Activated CD8-positive, alpha-beta memory T cell treated with anti-CD3 and anti-CD28 coated beads for 24 hours (primary cell): ENCODE measurements at regions not wholly inside any gene's neighbourhood (a gene's known extent, or its start where the extent isn't known, plus 50 kb on each side); places are given as distances from the start of the nearest gene placed in this dataset.

Experiments used
- DNase-seq: peaks from one replicate; pipeline ENCODE4 v3.0.0-alpha.2; 2020

DNA sequence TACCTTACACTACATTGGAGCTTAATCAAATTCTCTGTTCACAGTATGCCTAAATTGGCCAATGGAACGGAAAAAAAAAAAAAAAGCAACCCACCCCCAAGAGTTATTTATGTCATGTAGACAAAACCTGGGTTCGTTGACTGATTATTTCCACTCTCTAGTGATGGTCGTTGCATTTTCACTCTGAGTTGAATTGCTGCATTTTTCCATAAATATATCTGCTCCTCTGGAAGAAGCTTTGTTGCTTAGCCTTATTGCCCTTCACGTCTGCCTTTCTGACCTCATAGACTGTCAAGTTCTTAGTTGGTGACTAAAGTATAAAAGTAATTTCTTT, 90.2 kb upstream of the RUNX1 start:
- no peak for DNase-seq

DNA sequence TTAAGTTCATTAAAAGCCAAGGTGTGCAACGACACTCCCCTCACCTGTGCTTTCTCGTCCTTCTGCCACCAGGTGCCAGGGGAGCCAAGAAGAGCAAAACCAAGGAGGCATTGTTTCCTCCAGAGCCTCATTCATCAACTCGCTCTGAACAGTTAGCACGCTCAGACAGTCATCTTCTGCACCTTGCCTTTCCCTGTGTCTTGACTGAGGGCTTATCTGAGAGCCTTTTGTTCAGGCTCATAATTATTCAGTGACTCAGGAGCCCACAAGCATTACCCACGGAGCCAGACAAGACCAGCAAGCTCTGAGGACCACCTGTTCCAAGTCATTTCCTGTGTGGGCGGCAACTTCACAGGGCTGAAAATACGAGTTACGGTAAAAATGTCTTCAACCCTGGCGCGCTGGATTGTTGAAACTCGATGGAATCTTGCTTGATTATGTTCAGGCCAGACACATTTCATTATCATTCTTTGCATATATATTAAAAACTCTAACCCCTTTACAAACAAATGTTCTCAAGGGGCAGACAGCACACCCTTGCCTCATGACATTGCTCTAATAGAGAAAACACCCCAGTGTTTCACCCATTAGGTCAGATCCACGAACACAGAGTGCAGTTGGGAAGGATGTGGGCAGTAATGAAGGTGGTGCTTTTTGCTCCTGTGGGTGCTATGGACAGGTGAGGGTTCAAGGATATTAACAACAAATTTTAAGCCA, 89.7 kb upstream of the RUNX1 start:
- peak; percentile 81 for DNase-seq

DNA sequence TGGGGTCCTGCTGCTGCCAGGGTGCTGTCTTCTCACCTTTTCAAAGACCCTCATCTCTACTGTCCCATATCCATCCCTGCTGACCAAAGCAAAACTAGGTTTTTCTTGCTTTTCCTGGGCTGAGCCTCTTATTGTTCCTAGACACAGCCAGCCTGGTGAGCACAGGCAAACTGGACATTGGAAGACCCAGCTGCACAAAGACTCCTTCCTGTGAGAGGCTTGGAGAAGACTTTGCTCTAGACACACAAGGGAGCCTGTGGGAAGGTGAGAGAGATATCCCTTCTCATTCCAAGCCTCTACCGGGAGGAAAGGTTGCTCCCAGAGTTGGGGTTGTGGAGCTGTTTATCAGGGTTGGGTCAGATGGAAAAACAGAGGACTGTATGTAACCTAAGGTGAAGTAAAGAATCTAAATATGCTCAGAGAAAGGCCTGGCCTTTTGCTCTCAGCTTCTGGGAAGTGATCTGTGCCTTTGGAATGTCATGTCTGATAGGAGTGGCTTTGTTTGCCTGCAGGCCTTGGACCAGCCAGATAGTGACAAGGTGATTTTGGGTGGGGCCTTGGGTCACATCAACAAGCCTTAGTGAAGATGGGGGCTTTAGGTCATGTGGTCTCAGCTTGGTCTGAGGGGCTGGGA, 87.6 kb upstream of the RUNX1 start:
- no peak for DNase-seq

DNA sequence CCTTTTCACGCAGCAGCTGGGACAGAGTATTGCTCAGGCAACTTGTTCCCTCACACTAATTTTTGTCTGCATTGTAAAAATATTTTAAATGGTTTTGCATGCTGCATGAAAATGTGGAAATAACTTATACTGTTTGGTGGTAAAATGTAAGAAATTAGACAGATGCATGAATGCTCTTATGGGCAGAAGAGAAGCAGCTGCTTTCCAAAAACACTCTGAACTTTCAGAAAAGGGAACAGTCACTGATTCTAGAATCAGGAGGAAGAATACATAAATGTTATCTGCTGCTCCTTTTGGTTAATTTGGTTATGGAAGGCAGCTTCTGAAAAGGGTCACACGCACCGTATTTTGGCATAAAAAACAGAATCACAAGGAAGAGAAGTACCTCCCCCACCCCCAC, 87.0 kb upstream of the RUNX1 start:
- no peak for DNase-seq

DNA sequence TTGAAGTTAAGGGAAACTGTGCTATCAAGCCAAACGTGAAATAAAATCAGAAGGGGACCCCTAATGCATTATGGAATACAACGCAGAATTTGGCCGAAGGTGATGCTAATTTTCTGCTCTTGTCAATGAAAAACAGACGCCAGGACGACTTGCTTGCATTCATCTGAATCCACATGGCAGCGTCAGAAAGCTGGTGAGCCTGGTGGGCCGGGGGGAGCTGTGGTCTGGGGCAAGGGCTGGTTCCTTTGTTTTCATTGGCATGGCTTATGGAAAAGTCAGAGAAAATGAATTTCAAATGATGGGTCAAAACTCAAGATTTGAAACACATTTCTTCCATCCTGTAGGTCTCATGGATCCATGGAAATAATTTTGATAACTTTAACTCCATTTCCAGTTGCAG, 86.4 kb upstream of the RUNX1 start:
- DNase-seq: no peak

DNA sequence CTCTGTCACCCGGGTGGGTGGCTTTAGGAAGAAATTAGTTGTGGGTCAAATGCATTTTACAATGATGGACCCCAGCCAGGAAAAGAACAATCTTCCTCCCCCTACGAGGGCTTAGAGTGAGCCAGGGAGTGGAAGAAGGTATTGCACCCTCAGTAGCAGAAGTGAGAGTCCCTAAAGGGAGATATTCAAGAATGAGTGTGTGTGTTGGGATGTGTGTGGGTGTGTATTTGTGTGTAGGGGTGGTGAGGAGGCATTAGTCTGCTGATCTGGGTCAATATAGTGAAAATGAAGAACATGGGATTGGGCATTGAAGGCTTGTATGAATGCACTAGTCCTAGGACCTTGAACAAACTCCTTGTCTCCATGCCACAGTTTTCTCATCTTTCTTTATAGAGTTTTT, 85.2 kb upstream of the RUNX1 start:
- no peak for DNase-seq

DNA sequence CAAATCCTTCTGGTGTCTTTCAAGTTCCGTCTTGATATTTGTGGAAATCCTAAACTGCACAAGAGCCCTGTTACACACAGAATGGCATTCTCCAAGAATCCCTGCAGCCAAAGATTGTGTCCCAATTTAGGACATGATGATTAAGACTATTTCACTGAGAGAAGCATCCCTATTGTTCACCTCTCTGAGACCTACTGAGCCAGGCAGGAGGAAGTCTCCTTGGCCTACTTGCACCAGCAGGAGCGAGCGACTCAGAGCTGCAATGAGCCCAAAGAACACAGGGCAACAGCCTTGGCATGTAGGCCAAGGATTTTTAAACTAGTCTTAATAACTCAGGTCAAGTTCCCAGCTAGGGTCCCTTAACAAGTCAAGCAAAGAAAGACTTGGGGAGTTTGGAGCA, 79.4 kb upstream of the RUNX1 start:
- DNase-seq: no peak

DNA sequence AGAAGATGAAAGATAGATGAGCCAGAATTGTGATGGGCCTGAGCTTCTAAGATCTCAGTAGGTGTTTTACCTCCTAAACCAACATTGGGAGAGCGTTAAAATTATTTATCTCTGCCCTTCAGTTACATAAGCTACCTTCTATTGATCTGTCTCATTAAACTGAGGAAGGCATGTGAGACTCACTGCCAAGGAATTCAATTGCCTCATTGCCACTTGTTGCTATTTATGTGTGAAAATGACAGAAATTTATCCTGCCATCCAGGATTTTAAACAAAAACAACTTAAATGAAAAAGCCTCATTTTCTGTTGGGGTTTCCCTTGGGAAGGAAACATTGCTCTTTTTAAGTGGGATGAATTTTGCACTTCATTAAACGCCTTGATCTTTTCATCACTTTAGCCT, 78.7 kb upstream of the RUNX1 start:
- DNase-seq: no peak

DNA sequence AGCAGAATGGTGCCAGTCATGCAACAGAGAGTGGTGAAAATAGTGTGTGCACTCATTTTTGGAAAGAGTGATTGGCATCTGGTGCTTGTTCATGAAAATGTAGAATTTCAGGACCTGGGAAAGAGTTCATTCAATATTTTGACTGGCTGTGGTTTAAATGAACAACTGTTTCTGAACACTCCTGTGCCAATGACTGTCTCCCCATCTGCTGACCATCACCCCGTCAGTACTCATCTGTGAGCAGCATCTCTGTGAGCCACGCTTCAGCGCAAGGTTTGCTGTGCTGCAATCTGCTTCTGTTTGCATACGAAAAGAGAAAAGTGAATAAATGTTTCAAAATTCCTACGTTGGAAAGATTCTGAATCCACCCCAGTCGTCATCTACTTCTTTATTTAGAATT, 77.9 kb upstream of the RUNX1 start:
- no peak for DNase-seq

DNA sequence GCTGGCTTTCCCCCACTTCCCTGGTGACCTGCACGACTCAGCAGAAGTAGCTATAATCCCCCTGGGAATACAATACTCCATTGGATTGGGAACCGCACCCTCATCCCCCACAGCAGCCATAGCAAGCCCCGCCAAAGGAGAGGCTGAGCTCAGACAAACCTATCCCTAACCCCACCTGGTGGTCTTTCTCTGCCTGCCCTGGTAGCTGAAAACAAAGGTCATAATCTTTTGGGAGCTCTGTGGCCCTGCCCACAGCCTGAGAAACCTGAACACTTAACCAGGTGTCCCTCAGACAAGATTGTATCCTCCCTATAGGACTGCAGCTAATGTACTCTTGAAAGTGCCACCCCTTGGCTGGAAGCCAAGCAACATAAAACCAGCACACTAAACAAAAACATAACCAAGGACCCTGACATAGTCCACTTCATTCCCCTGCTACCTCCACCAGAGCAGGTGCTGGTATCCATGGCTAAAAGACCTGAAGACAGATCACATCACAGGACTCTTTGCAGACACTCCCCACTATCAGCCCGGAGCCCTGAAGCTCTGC, 71.6 kb upstream of the RUNX1 start:
- no peak for DNase-seq

DNA sequence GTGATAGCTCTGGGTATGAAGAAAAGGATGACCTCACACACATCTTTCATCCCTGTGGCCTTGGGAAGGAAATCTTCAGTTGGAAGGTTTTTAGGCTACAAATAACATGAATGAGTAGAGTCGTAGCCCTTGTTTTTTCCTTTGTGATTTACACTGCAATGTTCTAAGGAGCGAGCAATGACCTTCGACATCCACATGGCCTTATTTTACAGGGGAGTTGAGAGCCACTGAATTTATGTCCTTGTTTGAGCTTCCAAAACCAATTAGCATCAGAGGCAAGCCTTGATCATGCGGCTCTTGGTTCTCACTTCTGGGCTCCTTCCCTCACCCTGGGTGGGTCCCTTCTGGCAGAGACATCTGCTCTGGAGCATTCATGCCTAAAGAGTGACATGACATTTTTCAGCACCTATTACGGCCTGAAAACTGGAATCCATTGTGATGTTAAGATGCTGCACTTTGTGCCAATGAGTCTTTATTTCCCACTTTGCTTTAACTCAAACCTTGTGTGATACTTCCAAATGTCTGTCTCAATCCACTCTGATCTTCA, 70.5 kb upstream of the RUNX1 start:
- DNase-seq: no peak

DNA sequence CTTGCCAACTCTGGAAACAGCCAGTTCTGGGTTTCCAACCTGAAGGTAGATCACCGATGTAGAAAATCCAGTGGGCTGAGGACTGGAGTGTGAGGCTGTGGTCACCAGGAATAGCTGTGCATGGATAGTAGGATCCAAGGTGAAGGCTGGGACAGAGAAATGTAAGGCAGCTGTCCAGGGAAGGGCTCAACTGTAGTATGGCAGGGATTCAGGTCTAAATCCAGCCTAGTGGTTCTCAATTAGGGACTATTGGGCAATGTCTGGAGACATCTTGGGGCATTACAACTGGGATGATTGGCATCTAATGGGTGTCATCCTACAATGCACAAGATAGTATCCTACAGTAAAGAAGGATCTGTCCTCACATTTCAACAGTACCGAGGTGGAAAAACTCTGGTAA, 67.7 kb upstream of the RUNX1 start:
- no peak for DNase-seq

DNA sequence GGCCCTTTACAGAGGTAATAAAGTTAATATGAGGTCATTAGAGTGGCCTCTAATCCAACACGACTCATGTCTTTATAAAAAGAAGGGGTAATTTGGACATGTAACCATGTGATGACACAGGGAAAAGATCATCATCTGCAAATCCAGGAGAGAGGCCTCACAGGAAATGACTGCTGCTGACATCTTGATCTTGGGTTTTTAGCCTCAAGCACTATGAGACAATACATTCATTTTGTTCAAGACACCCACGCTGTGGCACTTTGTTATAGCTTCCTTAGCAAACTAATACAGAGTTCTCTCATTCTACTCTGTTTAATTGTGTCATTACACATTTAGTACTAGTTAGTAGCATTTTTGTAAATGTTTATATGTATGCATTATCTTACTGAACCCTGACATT, 64.0 kb upstream of the RUNX1 start:
- DNase-seq: no peak

DNA sequence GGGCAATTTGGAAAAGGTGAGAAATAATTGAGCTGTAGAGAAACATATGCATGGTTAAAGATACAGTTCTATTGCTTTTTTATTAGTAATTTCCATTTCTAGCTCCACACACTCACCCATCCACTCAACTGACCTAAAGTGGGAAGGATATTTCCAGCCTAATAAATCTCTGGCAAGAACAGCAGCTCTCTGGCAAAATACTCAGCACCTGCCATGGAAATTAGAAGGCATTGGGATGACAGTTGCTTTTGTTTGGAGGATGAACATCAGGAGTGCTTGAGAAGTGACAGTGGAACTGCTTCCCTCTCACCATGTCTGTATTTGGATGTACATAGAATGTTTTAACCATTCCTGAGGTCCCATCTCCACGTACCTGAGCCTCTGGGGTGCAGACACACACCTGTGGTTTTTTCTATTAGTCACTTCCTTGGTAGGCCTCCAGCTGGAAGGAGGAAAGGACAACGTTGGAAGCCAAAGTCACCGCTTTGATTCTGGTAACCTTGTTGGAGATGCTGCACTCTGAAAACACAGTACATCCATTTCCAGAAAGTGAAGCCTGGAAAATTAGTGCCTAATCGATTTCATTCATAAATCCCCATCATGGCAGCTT, 62.3 kb upstream of the RUNX1 start:
- DNase-seq: no peak

DNA sequence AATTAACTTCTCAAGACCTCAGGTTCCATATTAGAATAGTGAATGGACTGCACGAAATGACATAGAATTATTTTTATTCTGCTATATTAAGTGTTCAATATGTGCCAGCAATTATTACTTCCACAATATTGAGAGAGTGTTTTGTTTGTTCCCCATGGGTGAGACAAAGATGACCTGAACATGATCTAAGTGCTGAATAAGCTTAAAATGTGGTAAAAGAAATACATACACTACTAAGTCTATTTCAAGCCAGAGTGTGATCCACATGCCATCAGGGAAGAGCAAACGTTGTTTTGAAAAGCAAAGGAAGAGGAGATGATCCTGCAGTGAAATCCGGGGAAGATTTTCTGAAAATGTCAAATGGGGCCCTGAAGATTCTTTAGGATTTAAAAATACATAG, 59.8 kb upstream of the RUNX1 start:
- DNase-seq: no peak

DNA sequence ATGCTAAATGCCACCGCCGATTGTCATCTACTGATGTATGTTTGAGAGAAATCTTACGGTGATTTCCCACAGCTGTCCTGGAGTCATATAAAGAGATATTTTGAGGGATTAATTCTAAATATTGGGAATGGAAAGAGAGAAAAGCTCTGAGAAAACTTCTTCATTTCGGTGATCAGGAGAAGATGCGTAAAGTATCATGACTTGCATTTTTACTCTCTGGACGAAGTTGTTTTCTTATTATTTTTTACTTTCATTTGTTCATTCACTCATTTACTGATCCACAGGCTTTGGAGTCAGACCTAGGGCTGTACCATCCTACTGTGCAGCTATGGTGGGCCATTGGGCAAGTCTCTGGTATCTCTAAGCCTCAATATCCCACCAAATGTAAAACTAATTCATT, 58.4 kb upstream of the RUNX1 start:
- DNase-seq: no peak

DNA sequence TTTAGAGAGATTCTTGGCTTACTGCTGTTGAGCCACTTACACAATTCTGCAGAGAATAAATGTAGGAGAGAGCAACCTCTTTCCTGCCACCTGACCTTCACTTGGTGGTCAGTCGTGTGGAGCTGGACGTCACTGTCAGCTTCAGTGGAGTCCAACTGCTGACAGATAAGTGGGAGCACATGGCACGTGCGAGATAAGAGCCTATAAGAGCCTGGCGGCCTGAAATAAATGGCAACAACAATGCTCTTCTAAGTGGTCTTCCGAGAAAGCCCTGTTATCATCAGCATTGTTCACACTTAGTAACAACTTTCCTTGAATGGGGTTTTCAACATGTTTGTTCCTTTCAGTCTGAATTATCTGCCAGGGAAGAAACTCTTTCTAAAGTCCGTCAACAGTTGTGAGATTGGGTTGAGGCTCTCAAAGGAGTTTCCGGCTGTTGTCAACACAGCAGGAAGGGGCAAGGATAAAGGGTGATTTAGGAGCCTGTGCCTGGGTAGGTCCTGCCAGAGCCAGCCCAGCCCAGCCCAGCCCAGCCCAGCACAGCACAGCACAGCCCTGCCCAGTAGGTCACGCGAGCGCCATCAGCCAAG, 57.2 kb upstream of the RUNX1 start:
- no peak for DNase-seq

DNA sequence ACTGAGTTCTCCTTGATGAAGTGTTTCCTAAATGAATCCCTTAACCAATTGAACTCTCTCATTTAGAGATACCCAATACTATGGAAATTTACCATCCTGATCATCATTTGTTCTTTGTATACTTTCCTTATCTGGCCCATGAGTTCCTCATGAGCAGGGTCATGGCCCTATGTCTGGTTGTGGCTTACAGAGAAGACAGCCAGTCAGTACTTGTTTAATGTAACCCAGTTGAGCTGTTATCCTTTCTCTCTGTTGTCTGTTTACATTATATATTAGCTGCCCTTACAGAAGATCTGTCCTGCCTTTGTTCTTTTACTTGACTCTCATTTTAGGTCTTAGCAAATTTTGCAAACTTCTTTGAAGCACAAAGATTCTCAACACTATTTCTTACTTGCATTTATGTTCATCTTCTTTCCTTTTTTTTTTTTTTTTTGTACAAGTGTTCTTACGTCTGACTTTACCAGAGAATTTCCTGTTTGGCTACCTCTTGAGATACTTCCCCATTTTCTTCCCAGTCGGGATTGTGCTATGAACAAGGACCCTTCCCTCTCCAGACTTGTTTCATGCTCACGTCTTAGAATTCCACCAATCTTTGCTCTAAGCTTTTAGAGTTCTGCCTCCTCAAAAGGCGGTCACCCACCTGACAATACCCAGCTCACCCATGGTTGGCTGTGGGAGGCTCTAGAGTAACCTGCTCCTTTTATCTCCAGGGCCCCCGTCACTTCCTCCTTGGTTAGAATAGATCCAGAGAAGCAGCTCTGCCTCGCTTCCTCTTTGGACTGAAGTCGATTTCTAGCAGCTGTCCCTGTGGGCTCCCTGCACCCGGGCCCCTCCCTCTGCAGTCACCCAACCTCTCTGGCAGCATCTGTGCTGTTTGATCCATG, 53.6 kb upstream of the RUNX1 start:
- peak; percentile 64 for DNase-seq

DNA sequence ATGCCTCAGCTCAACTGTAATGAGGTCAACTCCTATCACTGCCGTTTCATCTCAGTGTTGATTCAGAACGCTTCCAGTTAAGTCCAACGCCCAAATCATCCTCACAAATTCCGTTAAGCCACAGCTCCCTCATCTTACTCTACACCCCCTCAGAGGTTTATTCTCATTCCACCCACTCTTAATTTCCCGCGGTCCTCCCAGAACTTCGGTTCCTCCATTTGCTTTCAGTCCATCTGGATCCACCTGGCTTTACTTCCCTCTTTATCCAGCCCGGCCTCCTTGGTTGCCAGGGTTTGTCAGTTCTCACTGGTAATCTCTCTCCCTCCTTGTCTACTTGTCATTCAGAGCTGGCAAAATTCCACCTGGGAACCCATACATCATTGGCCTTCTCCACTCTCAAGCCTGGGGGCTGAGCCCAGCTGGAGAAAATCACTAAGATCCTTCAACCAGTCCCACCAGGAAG, 51.3 kb upstream of the RUNX1 start:
- DNase-seq: no peak

DNA sequence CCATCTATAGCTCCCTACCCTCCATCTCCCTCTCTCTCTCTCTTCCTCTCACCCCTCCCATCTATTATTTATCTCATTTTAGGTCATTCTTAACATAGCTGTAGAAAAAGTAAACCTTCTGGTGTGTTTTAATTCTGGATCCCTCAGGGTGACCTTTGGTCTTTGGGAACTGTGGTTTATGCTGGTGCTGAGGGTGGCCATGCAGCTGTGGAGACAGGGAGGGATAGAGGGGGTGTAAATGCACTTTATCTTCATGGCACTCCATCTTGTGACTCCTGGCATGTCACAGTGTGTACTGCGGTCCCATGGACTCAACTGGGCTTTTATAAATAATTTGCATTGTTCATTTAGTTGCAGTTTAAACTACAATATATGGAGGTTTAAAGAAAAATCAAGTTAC, 50.2 kb upstream of the RUNX1 start:
- DNase-seq: no peak
